ENCODE measurements at regions not wholly inside any gene's neighbourhood (a gene's known extent, or its start where the extent isn't known, plus 50 kb on each side); places are given as distances from the start of the nearest gene placed in this dataset.

- CTCF ChIA-PET (ENCODE audit: unreplicated experiment), result no interaction called here
- POLR2A ChIA-PET, result interaction anchor here (0.6 to 1.4 kb wide), 4 partner anchors 10 to 1166 kb away, joined by 3 to 7 read pairs (median 4); no protein-coding TSS in a partner anchor
- H3K79me2 ChIP-seq (ENCODE audit: insufficient read depth, low read depth, low read length), result no peaks in the 10 kb centered on the region
- no peaks in the 10 kb centered on the region for H3K36me3 ChIP-seq (ENCODE audit: insufficient read depth, low read length)
- no peak overlapping the region for H3K4me2 ChIP-seq (ENCODE audit: low read length)
- no peak overlapping the region for H3K4me3 ChIP-seq (ENCODE audit: low read depth, low read length, poor library complexity, severe bottlenecking)
- BruUV-seq (replicated peaks), result no TSS peak
- H2AFZ ChIP-seq (ENCODE audit: low read length), result no peak overlapping the region
- H3K27ac ChIP-seq (ENCODE audit: low read depth, low read length, poor library complexity, severe bottlenecking), result no peak overlapping the region
- no peaks in the 10 kb centered on the region for H3K9me2 ChIP-seq (ENCODE audit: insufficient read depth, low read length)
- TF ChIP-seq CTCF (conservative IDR thresholded peaks at IDR 0.05; ENCODE audit: low read length), result no peak
- no peak for TF ChIP-seq EZH2phosphoT487 (IDR thresholded peaks at IDR 0.05; ENCODE audit: borderline replicate concordance, low read depth, low read length)
- no peaks in the 10 kb centered on the region for H3K9me3 ChIP-seq (ENCODE audit: low read length)
- no peaks in the 10 kb centered on the region for H4K20me1 ChIP-seq (ENCODE audit: insufficient read depth, low read length)
- DNase-seq (ENCODE audit: low spot score), result no peak
- intact Hi-C loops (cut with micrococcal nuclease; ENCODE audit: unreplicated experiment), result no loop called here
- peaks cover 20% of the 10 kb centered on the region for H3K4me1 ChIP-seq (ENCODE audit: insufficient read depth, low read length, poor library complexity, severe bottlenecking)
These were observed 549.7 kb downstream of the CSNK1G3 start for GRCh38 chr5:124061663-124062062.

GRCh38 chr5:124061068-124061430 lies 549.1 kb downstream of the CSNK1G3 start:
- no peaks in the 10 kb centered on the region for H3K36me3 ChIP-seq (ENCODE audit: insufficient read depth, low read length)
- ChIA-PET POLR2A (interaction anchor here (0.9 to 1.4 kb wide), 4 partner anchors 10 to 29 kb away, joined by 3 to 7 read pairs (median 4); no protein-coding TSS in a partner anchor), CTCF (ENCODE audit: unreplicated experiment) (no interaction called here)
- intact Hi-C loops (cut with micrococcal nuclease; ENCODE audit: unreplicated experiment), result no loop called here
- H3K4me1 ChIP-seq (ENCODE audit: insufficient read depth, low read length, poor library complexity, severe bottlenecking), result peaks cover 26% of the 10 kb centered on the region
- no peak overlapping the region for H3K4me3 ChIP-seq (ENCODE audit: low read depth, low read length, poor library complexity, severe bottlenecking)
- H3K27ac ChIP-seq (ENCODE audit: low read depth, low read length, poor library complexity, severe bottlenecking), result no peak overlapping the region
- no peak for DNase-seq (ENCODE audit: low spot score)
- H3K79me2 ChIP-seq (ENCODE audit: insufficient read depth, low read depth, low read length), result no peaks in the 10 kb centered on the region
- TF ChIP-seq CTCF (conservative IDR thresholded peaks at IDR 0.05; ENCODE audit: low read length), result no peak
- TF ChIP-seq EZH2phosphoT487 (IDR thresholded peaks at IDR 0.05; ENCODE audit: borderline replicate concordance, low read depth, low read length), result no peak
- no peaks in the 10 kb centered on the region for H3K9me2 ChIP-seq (ENCODE audit: insufficient read depth, low read length)
- no peak overlapping the region for H2AFZ ChIP-seq (ENCODE audit: low read length)
- H3K4me2 ChIP-seq (ENCODE audit: low read length), result no peak overlapping the region
- BruUV-seq (replicated peaks), result no TSS peak
- H3K9me3 ChIP-seq (ENCODE audit: low read length), result no peaks in the 10 kb centered on the region
- H4K20me1 ChIP-seq (ENCODE audit: insufficient read depth, low read length), result no peaks in the 10 kb centered on the region

GRCh38 chr5:124060413-124061067 lies 548.6 kb downstream of the CSNK1G3 start:
- Histone ChIP-seq H4K20me1 (ENCODE audit: insufficient read depth, low read length) (no peaks in the 10 kb centered on the region), H3K36me3 (ENCODE audit: insufficient read depth, low read length) (no peaks in the 10 kb centered on the region; the same call in 1 of the 2 replicates), H3K79me2 (ENCODE audit: insufficient read depth, low read depth, low read length) (no peaks in the 10 kb centered on the region), H3K9me2 (ENCODE audit: insufficient read depth, low read length) (no peaks in the 10 kb centered on the region), H2AFZ (ENCODE audit: low read length) (no peak overlapping the region), H3K4me1 (ENCODE audit: insufficient read depth, low read length, poor library complexity, severe bottlenecking) (peaks cover 31% of the 10 kb centered on the region), H3K4me3 (ENCODE audit: low read depth, low read length, poor library complexity, severe bottlenecking) (no peak overlapping the region), H3K27ac (ENCODE audit: low read depth, low read length, poor library complexity, severe bottlenecking) (no peak overlapping the region), H3K4me2 (ENCODE audit: low read length) (no peak overlapping the region), H3K9me3 (ENCODE audit: low read length) (no peaks in the 10 kb centered on the region)
- BruUV-seq (replicated peaks), result no TSS peak
- intact Hi-C loops (cut with micrococcal nuclease; ENCODE audit: unreplicated experiment), result no loop called here
- DNase-seq (ENCODE audit: low spot score), result no peak
- ChIA-PET POLR2A (interaction anchor here (0.9 to 1.4 kb wide), 4 partner anchors 11 to 28 kb away, joined by 3 to 7 read pairs (median 4); no protein-coding TSS in a partner anchor), CTCF (ENCODE audit: unreplicated experiment) (no interaction called here)
- TF ChIP-seq EZH2phosphoT487 (IDR thresholded peaks at IDR 0.05; ENCODE audit: borderline replicate concordance, low read depth, low read length) (no peak), CTCF (conservative IDR thresholded peaks at IDR 0.05; ENCODE audit: low read length) (no peak)
